GM19372 (cell line): ENCODE measurements at regions not wholly inside any gene's neighbourhood (a gene's known extent, or its start where the extent isn't known, plus 50 kb on each side); places are given as distances from the start of the nearest gene placed in this dataset.
"Not testable (repeated sequence)": the region's sequence is repeated elsewhere in the genome, so short reads cannot be mapped to it uniquely, and the experiment has no call there.

ENCODE experiments used
- ATAC-seq: cut with Tn5 transposase; IDR thresholded peaks from one replicate; pipeline ENCODE4 v1.9.1; 2021; ENCODE audit warnings: mild to moderate bottlenecking, low read depth, moderate library complexity; ENCODE audit not compliant: unreplicated experiment

GRCh38 chr3:6301626-6302025 lies 559.3 kb upstream of the GRM7 start:
- no peak for ATAC-seq

GRCh38 chr3:6315906-6316305 lies 545.0 kb upstream of the GRM7 start:
- ATAC-seq = no peak

- no peak for ATAC-seq
Measured at GRCh38 chr3:6321999-6322398, 538.9 kb upstream of the GRM7 start.

GRCh38 chr3:6326771-6327170 lies 534.1 kb upstream of the GRM7 start:
- ATAC-seq = no peak

- ATAC-seq = not testable (repeated sequence)
Measured at GRCh38 chr3:6340980-6341325, 520.0 kb upstream of the GRM7 start.

- ATAC-seq = no peak
Measured at GRCh38 chr3:6351752-6352151, 509.2 kb upstream of the GRM7 start.

- ATAC-seq = no peak
Measured at GRCh38 chr3:6354653-6355052, 506.3 kb upstream of the GRM7 start.

GRCh38 chr3:6362406-6362805 lies 498.5 kb upstream of the GRM7 start:
- no peak for ATAC-seq

- ATAC-seq = no peak
Measured at GRCh38 chr3:6367171-6367570, 493.7 kb upstream of the GRM7 start.

- no peak for ATAC-seq
Measured at GRCh38 chr3:6392123-6392522, 468.8 kb upstream of the GRM7 start.

GRCh38 chr3:6394944-6395343 lies 466.0 kb upstream of the GRM7 start:
- no peak for ATAC-seq

- ATAC-seq = no peak
Measured at GRCh38 chr3:6396631-6397030, 464.3 kb upstream of the GRM7 start.

- ATAC-seq = not testable (repeated sequence)
Measured at GRCh38 chr3:6402666-6403065, 458.2 kb upstream of the GRM7 start.

- not testable (repeated sequence) for ATAC-seq
Measured at GRCh38 chr3:6406923-6407322, 454.0 kb upstream of the GRM7 start.

GRCh38 chr3:6416049-6416661 lies 444.8 kb upstream of the GRM7 start:
- ATAC-seq = no peak

GRCh38 chr3:6417174-6417573 lies 443.7 kb upstream of the GRM7 start:
- no peak for ATAC-seq

- ATAC-seq = no peak
Measured at GRCh38 chr3:6418485-6418884, 442.4 kb upstream of the GRM7 start.

GRCh38 chr3:6421666-6422445 lies 439.1 kb upstream of the GRM7 start:
- ATAC-seq = no peak

- ATAC-seq = no peak
Measured at GRCh38 chr3:6425289-6425820, 435.6 kb upstream of the GRM7 start.

GRCh38 chr3:6428276-6428675 lies 432.6 kb upstream of the GRM7 start:
- ATAC-seq = not testable (repeated sequence)

- no peak for ATAC-seq
Measured at GRCh38 chr3:6435951-6436350, 425.0 kb upstream of the GRM7 start.

- ATAC-seq = no peak
Measured at GRCh38 chr3:6437631-6438030, 423.3 kb upstream of the GRM7 start.
